HG03354 (cell line): ENCODE measurements at regions not wholly inside any gene's neighbourhood (a gene's known extent, or its start where the extent isn't known, plus 50 kb on each side); places are given as distances from the start of the nearest gene placed in this dataset.

Source experiments
- ATAC-seq: cut with Tn5 transposase; IDR thresholded peaks from one replicate; pipeline ENCODE4 v1.9.1; 2021; ENCODE audit warnings: mild to moderate bottlenecking; ENCODE audit not compliant: unreplicated experiment, poor library complexity, severe bottlenecking

GRCh38 chr18:65049586-65049985 lies 701.2 kb upstream of the CDH7 start:
- no peak for ATAC-seq

- no peak for ATAC-seq
These were observed 711.2 kb upstream of the CDH7 start for GRCh38 chr18:65039578-65039977.

GRCh38 chr18:65035701-65036100 lies 715.1 kb upstream of the CDH7 start:
- ATAC-seq = no peak

GRCh38 chr18:65025756-65026155 lies 725.1 kb upstream of the CDH7 start:
- no peak for ATAC-seq

GRCh38 chr18:65021021-65021420 lies 729.8 kb upstream of the CDH7 start:
- no peak for ATAC-seq

GRCh38 chr18:65018184-65018583 lies 732.6 kb upstream of the CDH7 start:
- ATAC-seq = no peak

- ATAC-seq = no peak
These were observed 733.4 kb upstream of the CDH7 start for GRCh38 chr18:65017372-65017760.

- no peak for ATAC-seq
These were observed 734.0 kb upstream of the CDH7 start for GRCh38 chr18:65016631-65017371.

- no peak for ATAC-seq
These were observed 756.4 kb upstream of the CDH7 start for GRCh38 chr18:64994370-64994769.

- no peak for ATAC-seq
These were observed 757.1 kb upstream of the CDH7 start for GRCh38 chr18:64993695-64994094.

- no peak for ATAC-seq
These were observed 758.2 kb upstream of the CDH7 start for GRCh38 chr18:64992654-64993053.

- no peak for ATAC-seq
These were observed 759.7 kb upstream of the CDH7 start for GRCh38 chr18:64991102-64991501.

GRCh38 chr18:64986906-64987495 lies 763.8 kb upstream of the CDH7 start:
- ATAC-seq = no peak

GRCh38 chr18:64983497-64984238 lies 767.1 kb upstream of the CDH7 start:
- no peak for ATAC-seq

GRCh38 chr18:64982414-64983055 lies 768.3 kb upstream of the CDH7 start:
- no peak for ATAC-seq

- ATAC-seq = no peak
These were observed 768.9 kb upstream of the CDH7 start for GRCh38 chr18:64981915-64982314.

- ATAC-seq = no peak
These were observed 771.0 kb upstream of the CDH7 start for GRCh38 chr18:64979791-64980190.

GRCh38 chr18:64974391-64975125 lies 776.3 kb upstream of the CDH7 start:
- ATAC-seq = no peak

GRCh38 chr18:64972545-64972944 lies 778.3 kb upstream of the CDH7 start:
- no peak for ATAC-seq

GRCh38 chr18:64966667-64967066 lies 784.1 kb upstream of the CDH7 start:
- no peak for ATAC-seq
